ENCODE measurements at regions not wholly inside any gene's neighbourhood (a gene's known extent, or its start where the extent isn't known, plus 50 kb on each side); places are given as distances from the start of the nearest gene placed in this dataset.

GRCh38 chr11:35077709-35078469 is 61.1 kb upstream of the CD44 start:
- DNase-seq (ENCODE audit: low spot score), result no peak

DNA sequence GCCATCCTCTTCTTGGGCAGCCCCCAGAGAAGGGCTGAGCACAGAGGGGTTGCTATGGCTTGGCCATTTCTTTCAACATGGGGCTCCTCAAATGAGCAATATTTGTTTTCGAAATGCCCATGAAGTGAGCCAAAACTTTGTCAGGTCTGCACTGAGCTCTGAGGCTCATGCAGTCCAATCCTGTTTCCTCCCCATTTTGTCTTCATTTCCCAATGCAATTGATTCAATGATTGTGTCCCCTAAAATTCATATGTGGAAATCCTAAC is 60.6 kb upstream of the CD44 start:
- DNase-seq (ENCODE audit: low spot score), result no peak

- no peak for DNase-seq (ENCODE audit: low spot score)
Observed at GRCh38 chr11:35079611-35080010, 59.4 kb upstream of the CD44 start.

DNA sequence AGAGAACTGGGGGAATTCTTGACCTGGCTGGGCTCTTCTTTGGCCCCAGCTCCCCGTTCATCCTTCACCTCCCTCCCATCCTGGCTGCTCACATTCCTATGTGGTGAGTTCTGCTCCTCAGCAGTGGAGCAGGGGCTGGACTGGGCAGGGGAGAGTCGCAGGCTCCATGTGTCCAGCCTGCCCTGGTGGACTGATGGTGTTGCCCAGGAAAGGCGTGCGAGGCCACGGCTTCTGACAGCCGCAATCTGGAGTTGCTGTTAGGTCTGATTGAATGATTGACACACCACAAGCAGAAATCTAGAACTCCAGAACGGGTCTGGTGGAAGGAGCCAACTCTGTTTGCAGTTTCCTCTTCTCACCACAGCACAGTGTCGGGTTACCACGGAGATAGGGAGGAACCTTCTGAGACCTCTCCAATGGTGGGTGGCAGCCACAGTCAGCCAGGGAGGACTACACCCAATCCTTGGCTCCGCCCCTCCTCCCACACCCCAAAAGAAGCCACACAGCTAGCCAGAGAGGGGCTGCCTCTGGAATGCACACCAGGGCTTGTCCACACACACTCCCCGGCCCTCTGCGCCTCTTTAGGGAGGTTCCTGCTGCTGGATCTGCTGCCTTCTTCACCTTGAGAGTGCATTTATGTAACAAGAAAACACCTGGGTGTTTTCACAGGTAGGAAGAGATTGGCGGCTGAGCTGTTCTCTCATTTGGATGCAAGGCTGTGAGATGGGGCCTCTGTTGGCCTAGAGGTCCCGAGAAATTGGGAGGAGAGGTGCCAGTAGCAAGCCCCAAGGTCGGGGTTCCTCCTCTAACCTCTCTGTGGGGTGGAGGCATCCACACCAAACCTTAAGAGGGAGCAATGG is 56.4 kb upstream of the CD44 start:
- peak; percentile 67 for DNase-seq (ENCODE audit: low spot score)

- no peak for DNase-seq (ENCODE audit: low spot score)
Observed at GRCh38 chr11:35083181-35083430, 55.9 kb upstream of the CD44 start.

- peak; percentile 70 for DNase-seq (ENCODE audit: low spot score)
Observed at GRCh38 chr11:35083431-35084238, 55.3 kb upstream of the CD44 start.

GRCh38 chr11:35084817-35085440 is 54.0 kb upstream of the CD44 start:
- DNase-seq (ENCODE audit: low spot score), result no peak

DNA sequence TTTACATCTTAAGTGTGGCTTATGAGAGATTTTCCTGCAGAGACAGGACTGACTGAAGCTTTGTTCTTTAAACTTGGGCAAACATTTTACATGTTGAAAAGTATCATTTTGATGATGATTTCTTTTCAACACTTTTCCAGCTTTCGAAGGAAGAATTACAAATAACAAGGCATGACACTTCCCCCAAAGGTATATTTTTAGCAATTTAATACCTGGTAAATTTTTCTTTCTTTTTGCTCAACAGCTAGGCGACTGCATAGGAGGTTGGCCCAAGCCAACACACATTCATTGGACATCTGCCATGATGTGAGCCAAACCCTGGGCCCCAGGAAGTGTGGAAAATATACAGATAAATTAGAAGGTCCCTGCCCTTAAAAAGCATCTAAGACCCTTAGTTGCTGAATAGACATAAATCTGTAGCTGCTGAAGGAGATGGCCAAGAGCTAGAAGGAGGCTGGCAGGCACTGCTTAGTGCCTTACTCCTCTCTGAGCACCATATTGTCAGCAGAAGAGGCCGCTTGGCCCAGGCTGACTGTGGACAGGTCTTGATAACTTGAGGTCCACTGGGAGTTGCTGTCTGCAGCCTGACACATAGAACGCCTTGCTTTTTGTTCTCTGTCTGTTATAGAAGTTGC is 53.3 kb upstream of the CD44 start:
- DNase-seq (ENCODE audit: low spot score), result no peak

DNA sequence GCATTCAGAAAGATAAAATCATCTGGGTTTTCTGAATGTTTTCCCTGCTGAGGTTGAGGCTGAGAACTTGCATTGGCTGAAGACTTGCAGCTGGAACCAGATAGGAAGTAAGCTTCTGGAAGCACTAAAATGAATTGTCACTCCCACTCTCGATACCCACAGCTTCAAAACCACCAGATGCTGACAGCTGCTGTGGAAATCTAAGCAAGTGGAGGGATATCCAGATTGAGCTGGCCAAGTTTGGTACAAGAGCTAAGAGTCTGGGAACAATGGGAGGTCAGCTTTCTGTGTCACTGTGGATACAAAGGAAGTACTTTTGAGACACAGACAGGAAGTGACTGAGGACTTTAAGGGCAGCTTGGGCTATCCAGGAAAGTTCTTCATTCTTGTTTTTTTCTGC is 51.3 kb upstream of the CD44 start:
- DNase-seq (ENCODE audit: low spot score), result no peak

- DNase-seq (ENCODE audit: low spot score), result no peak
Observed at GRCh38 chr11:35088226-35088625, 50.7 kb upstream of the CD44 start.

DNA sequence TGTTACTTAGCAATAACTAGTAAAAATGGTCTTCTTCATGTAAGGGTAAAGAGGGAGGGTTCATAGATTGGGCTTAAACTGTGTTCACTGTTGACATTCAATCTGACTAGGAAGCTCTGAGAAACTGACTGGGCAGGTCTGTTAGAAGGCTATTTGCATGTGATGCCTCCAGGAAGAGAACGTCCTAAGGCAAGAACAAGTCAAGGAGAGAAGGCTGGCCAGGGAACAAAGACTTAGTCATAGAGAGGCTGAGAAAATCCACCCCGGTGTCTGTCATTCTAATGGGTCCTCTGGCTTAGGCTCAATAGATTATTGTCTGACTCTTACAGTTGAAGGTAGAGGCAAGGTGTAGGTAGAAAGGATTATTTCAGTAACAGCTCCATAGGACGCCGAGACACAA is 50.3 kb upstream of the CD44 start:
- no peak for DNase-seq (ENCODE audit: low spot score)
